ENCODE measurements at regions not wholly inside any gene's neighbourhood (a gene's known extent, or its start where the extent isn't known, plus 50 kb on each side); places are given as distances from the start of the nearest gene placed in this dataset.
"Not testable (repeated sequence)": the region's sequence is repeated elsewhere in the genome, so short reads cannot be mapped to it uniquely, and the experiment has no call there.

GRCh38 chr6:131427434-131428058 is 145.5 kb upstream of the ARG1 start:
- no peak for DNase-seq (ENCODE audit: low spot score)

GRCh38 chr6:131430531-131430930 is 142.5 kb upstream of the ARG1 start:
- no peak for DNase-seq (ENCODE audit: low spot score)

GRCh38 chr6:131431718-131432117 is 141.3 kb upstream of the ARG1 start:
- no peak for DNase-seq (ENCODE audit: low spot score)

GRCh38 chr6:131433927-131434326 is 139.1 kb upstream of the ARG1 start:
- no peak for DNase-seq (ENCODE audit: low spot score)

- DNase-seq (ENCODE audit: low spot score), result no peak
These were observed 136.7 kb upstream of the ARG1 start for GRCh38 chr6:131436358-131436757.

GRCh38 chr6:131443014-131443413 is 130.0 kb upstream of the ARG1 start:
- no peak for DNase-seq (ENCODE audit: low spot score)

- DNase-seq (ENCODE audit: low spot score), result no peak
These were observed 129.5 kb upstream of the ARG1 start for GRCh38 chr6:131443514-131443913.

- DNase-seq (ENCODE audit: low spot score), result not testable (repeated sequence)
These were observed 127.7 kb upstream of the ARG1 start for GRCh38 chr6:131445356-131445755.

GRCh38 chr6:131450861-131451260 is 122.2 kb upstream of the ARG1 start:
- DNase-seq (ENCODE audit: low spot score), result no peak

GRCh38 chr6:131451321-131452144 is 121.5 kb upstream of the ARG1 start:
- DNase-seq (ENCODE audit: low spot score), result no peak

GRCh38 chr6:131453803-131454202 is 119.2 kb upstream of the ARG1 start:
- DNase-seq (ENCODE audit: low spot score), result no peak

GRCh38 chr6:131456565-131456964 is 116.5 kb upstream of the ARG1 start:
- DNase-seq (ENCODE audit: low spot score), result no peak

- DNase-seq (ENCODE audit: low spot score), result no peak
These were observed 114.0 kb upstream of the ARG1 start for GRCh38 chr6:131459005-131459404.

- DNase-seq (ENCODE audit: low spot score), result no peak
These were observed 112.4 kb upstream of the ARG1 start for GRCh38 chr6:131460614-131461000.

- DNase-seq (ENCODE audit: low spot score), result no peak
These were observed 103.9 kb upstream of the ARG1 start for GRCh38 chr6:131469130-131469529.

- no peak for DNase-seq (ENCODE audit: low spot score)
These were observed 102.5 kb upstream of the ARG1 start for GRCh38 chr6:131470534-131470933.

GRCh38 chr6:131471331-131471730 is 101.7 kb upstream of the ARG1 start:
- DNase-seq (ENCODE audit: low spot score), result no peak

GRCh38 chr6:131473303-131473702 is 99.7 kb upstream of the ARG1 start:
- DNase-seq (ENCODE audit: low spot score), result not testable (repeated sequence)

- no peak for DNase-seq (ENCODE audit: low spot score)
These were observed 96.7 kb upstream of the ARG1 start for GRCh38 chr6:131476362-131476761.

- not testable (repeated sequence) for DNase-seq (ENCODE audit: low spot score)
These were observed 94.2 kb upstream of the ARG1 start for GRCh38 chr6:131478740-131479211.

GRCh38 chr6:131486608-131487007 is 86.4 kb upstream of the ARG1 start:
- no peak for DNase-seq (ENCODE audit: low spot score)

- no peak for DNase-seq (ENCODE audit: low spot score)
These were observed 84.2 kb upstream of the ARG1 start for GRCh38 chr6:131488780-131489179.

- no peak for DNase-seq (ENCODE audit: low spot score)
These were observed 82.6 kb upstream of the ARG1 start for GRCh38 chr6:131490441-131490840.
